Activated naive CD8-positive, alpha-beta T cell treated with anti-CD3 and anti-CD28 coated beads, Interleukin-2, amount 50 U/mL, for 16 hours (primary cell): ENCODE measurements at regions not wholly inside any gene's neighbourhood (a gene's known extent, or its start where the extent isn't known, plus 50 kb on each side); places are given as distances from the start of the nearest gene placed in this dataset.

Experiments
- DNase-seq: peaks from one replicate; pipeline ENCODE4 v3.0.0-alpha.2; 2020; ENCODE audit warnings: low read depth, low spot score

DNA sequence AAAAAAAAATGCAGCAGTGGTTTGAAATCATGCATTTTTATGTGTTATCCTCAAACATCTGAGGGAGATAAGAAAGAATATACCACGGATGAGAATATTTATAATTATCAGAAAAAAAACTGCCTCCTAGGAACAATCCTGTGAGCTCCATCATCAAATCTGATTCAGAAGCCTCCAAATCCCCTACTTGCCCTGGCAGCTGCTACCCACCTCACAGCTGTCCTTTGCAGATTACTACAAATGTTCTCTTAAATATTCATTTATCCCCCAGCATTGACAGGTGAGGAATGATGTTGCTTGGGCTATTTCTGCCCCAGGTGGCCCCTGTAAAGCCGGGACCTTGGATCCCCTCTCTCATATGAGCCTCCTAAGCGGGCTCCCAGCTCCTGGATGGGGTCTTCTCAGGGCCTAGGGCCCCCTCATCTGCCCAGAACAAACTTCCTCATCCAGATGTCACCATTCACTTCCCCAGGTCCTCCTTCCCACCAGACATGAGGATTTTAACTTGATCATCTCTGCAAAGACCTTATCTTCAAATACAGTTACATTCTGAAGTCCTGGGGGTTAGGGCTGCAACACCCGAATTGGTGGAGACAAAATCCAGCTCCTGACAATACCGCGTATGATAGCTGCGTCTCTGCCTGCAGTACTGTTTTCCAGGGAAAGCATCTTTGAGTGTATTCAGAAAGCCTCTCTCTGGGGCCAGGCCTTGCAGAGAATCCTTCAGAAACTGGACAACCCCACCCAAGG, 81.9 kb upstream of the INSIG1 start:
- DNase-seq = no peak

DNA sequence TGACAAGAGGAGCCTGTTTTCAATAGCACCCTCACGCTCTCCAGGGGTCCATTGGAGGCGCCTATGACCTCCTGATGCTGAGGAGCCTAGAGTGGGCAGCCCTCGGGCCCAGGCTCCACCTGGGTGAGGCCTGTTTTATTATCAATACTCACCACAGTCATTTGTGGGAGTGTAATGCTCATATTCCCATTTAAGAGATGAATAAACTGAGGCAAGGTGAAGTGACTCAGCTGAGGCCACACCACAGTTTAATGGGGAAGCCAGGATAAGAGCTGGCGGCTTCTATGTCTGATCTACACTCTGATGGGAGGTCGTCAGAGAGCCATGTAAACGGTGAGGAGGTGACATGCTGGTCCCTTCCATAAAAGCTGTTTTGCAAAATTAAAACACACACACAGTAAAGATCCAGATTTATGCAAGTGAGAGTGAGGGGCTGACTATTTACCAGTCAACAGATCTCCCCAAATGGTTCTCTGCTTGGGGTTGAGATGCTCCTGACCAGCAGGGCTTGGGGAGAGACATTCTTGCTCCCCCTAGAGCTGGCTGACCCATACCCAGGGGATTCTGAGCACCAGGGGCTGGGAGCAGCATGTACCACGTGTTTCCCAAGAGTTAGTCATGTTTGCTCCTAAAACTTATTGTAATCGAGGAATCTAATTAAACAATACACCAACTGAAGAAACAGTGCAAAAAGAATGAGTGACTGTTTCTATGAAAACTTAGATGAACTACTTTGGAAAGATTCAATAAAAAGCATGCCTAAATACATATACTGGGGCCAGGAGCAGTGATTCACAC, 81.0 kb upstream of the INSIG1 start:
- no peak for DNase-seq

DNA sequence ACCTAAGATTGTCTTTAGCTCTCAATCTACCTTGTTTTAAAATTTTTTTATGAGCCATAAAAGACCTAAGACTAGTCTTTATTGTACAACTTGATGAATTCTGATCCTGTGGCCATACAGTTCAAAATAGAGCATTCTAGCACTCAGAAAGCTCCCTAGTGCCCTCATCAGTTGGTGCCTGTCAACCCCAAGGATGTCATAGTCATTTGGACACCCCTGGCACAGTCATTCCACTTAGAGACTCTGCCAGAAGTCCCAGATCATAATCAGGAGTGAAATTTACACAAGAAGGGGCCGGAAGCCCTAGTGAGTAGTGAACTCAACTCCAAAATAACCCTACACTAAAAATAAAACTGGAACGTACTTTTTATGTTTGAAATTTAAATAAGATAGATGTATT, 80.0 kb upstream of the INSIG1 start:
- no peak for DNase-seq

GRCh38 chr7:155218276-155219153, 79.2 kb upstream of the INSIG1 start:
- no peak for DNase-seq

DNA sequence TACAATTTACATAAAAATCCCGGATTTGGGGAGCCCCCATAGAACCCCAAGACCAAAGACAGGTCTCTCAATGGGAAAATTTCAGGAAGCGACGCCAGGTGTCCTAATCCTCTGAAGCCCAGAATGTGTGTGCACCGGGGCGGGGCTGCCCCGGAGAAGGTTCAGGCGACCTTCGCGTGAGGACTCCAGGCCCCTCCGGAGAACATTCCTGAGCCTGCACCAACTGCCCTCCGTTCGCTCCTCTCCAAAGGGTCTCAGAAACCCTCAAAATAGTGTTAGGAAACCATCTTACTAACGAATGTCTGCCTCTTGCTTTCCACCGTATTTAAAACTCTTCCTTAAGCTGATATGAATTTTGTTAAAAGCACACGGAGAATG, 78.5 kb upstream of the INSIG1 start:
- no peak for DNase-seq

GRCh38 chr7:155219947-155220769, 77.5 kb upstream of the INSIG1 start:
- no peak for DNase-seq

DNA sequence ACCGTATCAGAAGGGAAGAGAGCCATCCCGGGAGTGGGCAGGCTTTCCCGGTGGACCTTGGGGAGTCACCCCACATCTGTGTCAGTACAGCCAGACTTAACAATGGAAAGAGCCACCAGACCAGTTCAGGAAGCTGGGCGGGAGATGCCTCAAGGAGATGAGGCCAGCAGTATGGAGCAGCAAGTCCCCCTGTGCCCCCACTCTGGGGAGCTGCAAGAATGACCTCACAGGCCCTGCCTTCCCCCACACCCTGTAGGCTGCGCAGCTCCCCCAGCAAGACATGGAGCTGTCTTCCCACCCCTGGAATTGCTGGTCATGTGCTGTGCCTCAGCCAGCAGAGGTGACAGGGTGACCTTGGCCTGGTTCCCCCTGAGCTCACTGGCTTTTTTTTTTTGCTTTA, 76.8 kb upstream of the INSIG1 start:
- no peak for DNase-seq

- DNase-seq = no peak
Measured at GRCh38 chr7:155221547-155221946, 76.1 kb upstream of the INSIG1 start.

- DNase-seq = no peak
Measured at GRCh38 chr7:155222061-155222460, 75.6 kb upstream of the INSIG1 start.

DNA sequence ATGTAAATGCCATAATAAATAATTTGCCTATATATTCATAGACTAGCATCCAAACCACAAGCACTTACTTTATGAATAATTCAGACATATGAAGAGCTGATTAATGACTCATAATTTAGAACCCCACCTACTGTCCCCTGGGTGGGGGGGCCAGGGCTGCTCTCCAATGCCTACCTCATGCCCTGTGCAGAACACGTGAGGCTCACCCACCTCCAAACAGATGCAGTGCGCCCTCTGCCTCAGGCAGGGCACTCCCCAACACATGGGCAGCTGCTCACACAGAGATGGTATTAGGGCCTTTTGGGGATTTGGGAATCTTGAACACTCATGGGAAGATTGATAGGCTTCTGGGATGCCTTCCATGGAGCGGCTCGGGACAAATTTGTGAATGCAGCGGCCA, 75.1 kb upstream of the INSIG1 start:
- no peak for DNase-seq

DNA sequence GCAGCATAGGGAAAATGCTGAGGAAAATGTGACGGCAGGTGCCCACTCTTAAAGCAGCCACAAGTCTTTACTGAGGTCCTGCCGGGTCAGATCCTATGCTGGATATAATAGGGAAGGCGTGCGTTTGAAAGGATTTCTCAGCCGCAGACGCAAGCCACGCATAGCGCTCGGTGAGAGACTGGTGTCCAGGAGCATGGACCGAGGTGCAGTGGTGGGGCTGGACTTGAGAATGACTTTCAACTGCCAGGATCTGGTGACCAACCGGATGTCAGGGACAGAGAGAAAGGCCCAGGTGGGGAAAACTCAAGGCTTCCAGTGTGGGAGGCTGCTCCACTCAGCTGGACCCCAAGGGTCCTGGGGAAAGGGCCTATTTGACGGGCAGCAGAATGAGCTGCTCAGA, 74.7 kb upstream of the INSIG1 start:
- no peak for DNase-seq

GRCh38 chr7:155223503-155223902, 74.2 kb upstream of the INSIG1 start:
- DNase-seq = no peak

GRCh38 chr7:155224116-155224811, 73.4 kb upstream of the INSIG1 start:
- DNase-seq = no peak

GRCh38 chr7:155225095-155225494, 72.6 kb upstream of the INSIG1 start:
- no peak for DNase-seq

GRCh38 chr7:155225516-155225915, 72.2 kb upstream of the INSIG1 start:
- no peak for DNase-seq

DNA sequence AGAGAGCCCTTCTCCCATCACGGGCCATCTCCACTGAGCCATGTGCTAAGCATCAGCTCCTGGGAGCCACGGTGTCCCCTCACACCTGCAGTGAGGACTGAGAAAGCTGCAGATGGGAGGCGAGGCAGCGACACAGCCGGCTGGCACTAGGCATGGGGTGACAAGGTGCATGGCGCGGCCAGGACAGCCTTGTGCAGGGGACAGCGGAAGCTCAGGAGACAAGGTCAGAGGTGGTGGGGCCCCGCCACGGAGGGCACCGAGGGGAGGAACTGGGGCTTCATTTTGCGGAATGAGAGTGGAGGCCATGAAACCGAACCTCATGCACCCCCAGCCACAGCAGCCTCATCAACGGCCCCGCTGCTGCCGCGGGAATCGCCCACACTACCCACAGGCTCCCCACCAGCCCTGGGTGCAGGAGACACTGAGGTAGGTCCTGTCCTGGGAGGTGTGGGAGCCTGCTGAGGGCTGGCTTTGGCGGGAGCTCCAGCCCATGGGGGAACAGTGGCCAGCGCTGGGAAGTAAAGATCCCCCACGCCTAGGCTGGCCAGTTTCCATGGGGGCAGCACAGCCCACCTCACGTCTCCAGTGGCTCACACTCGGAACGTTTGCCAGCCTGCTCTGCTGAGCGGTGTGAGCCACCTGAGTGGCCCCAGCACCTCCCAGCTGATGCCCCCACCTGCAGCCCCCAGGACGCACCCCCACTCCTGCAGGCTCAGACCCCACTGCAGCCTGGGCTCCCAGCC, 71.2 kb upstream of the INSIG1 start:
- DNase-seq = no peak

GRCh38 chr7:155227004-155227787, 70.5 kb upstream of the INSIG1 start:
- DNase-seq = no peak

DNA sequence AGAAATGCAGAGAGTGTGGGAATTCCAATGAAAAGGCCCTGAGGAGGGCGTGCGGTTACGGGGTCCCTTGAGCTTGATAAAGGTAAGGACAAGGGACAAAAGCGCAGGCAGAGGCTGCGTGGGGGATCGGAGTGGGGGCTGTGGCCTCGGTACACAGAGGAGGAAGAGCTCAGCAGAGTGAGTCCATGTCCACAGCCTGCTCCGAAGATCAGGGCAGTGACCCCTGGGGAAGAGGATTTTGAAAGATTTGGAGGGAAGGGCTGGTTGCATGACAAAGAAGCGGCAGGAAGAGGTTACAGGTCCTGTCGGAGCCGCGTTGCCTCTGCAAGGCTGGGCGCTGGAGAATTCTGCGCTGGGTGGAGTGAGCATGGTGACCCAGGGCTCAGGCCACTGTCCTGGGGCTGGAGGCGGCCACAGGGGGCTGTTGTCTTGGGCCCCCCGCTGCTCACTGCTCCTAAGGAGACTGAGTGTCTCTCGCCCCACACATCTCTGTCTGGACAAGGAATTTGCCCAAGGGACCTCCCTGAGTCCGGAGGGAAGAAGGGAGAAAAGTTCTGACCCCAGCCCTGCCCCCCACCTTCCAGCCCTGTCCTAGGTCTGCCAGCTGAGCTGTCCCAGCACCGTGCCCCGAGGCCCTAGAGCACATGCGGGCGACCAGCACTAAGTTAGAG, 69.8 kb upstream of the INSIG1 start:
- DNase-seq = no peak

DNA sequence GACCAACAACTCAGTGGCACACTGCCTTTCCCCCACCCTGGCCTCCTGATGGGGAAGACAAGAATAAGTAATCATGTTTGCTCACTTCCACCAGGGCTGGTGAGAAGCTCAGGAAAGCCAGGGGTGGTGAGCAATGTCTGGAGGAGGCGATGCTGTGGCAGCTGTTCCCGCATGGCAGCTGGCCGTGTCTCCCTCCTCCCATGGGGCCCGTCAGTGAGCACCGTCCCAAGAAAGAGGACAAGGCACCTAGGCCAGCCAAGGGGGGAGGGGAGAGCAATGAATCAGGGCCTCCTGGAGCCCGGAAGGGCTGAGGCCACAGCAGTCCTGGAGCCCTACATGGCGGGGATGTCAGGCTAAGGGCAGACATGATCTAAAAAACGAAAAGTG, 69.2 kb upstream of the INSIG1 start:
- no peak for DNase-seq
